AG04449 (cell line): ENCODE measurements at regions not wholly inside any gene's neighbourhood (a gene's known extent, or its start where the extent isn't known, plus 50 kb on each side); places are given as distances from the start of the nearest gene placed in this dataset.

ENCODE experiments used
- CTCF ChIA-PET: fragments of 350-600 bp; formaldehyde crosslinking; extraction: SDS; loops from one replicate; lab custom pipeline; 2021; ENCODE audit warnings: antibody characterized with exemption; lab: Yijun Ruan, JAX
- POLR2A ChIA-PET: fragments of 400-600, 350-600 bp; formaldehyde crosslinking; extraction: SDS; loops from one replicate; lab custom pipeline; 2020; ENCODE audit warnings: antibody characterized with exemption, inconsistent platforms; lab: Yijun Ruan, JAX
- DNase-seq: peaks from one replicate; pipeline ENCODE4 v3.0.0-alpha.2; 2010; ENCODE audit warnings: low read depth, low spot score
- H3K4me3 ChIP-seq: 2 replicates; pipeline ENCODE4 v1.5.1; 2011; ENCODE audit warnings: low read depth, mild to moderate bottlenecking, control low read depth, low read length
- TF ChIP-seq, protein P1 (sequence below): IDR thresholded peaks from one replicate; pipeline ENCODE4 v1.5.1; 2011; ENCODE audit warnings: mild to moderate bottlenecking, moderate library complexity, low read length, control low read depth, inconsistent platforms; ENCODE audit not compliant: insufficient read depth; ENCODE audit errors: missing control alignments

GRCh38 chr9:91023741-91024140, 222.1 kb downstream of the SYK start:
- TF ChIP-seq, protein P1, sequence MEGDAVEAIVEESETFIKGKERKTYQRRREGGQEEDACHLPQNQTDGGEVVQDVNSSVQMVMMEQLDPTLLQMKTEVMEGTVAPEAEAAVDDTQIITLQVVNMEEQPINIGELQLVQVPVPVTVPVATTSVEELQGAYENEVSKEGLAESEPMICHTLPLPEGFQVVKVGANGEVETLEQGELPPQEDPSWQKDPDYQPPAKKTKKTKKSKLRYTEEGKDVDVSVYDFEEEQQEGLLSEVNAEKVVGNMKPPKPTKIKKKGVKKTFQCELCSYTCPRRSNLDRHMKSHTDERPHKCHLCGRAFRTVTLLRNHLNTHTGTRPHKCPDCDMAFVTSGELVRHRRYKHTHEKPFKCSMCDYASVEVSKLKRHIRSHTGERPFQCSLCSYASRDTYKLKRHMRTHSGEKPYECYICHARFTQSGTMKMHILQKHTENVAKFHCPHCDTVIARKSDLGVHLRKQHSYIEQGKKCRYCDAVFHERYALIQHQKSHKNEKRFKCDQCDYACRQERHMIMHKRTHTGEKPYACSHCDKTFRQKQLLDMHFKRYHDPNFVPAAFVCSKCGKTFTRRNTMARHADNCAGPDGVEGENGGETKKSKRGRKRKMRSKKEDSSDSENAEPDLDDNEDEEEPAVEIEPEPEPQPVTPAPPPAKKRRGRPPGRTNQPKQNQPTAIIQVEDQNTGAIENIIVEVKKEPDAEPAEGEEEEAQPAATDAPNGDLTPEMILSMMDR = no peak
- POLR2A ChIA-PET = no interaction called here
- CTCF ChIA-PET = interaction anchor here (1.0 to 1.3 kb wide), 3 partner anchors 11 to 109 kb away, joined by 3 to 6 read pairs (median 4); no protein-coding TSS in a partner anchor
- DNase-seq = no peak
- H3K4me3 ChIP-seq = no peak overlapping the region

DNA sequence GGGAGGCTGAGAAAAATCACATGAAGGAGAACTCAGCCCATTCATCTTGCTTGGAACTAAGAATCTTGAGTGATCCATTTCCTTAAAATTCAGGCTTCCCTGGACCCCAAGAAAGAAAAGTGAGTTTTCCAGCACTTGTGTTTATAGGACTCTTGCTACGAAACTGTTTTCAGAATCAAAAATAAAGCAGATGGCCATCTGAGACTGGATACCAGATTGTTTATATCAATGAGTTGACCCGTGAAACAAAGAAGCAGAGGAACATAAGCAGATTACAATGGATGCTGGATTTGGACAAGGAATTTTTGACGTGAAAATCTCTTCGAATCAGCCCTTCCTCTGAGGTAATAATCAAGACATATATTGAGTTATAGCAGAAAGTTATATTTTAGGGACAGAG, 223.2 kb downstream of the SYK start:
- CTCF ChIA-PET = interaction anchor here (1.0 to 1.3 kb wide), 3 partner anchors 9 to 110 kb away, joined by 3 to 6 read pairs (median 3); no protein-coding TSS in a partner anchor
- H3K4me3 ChIP-seq = no peak overlapping the region
- no peak for DNase-seq
- POLR2A ChIA-PET = no interaction called here
- TF ChIP-seq, protein P1 = no peak

- ChIA-PET CTCF (interaction anchor here (1.8 kb wide), 1 partner anchor 111 kb away, joined by 6 read pairs; no protein-coding TSS in a partner anchor), POLR2A (no interaction called here)
- H3K4me3 ChIP-seq = no peak overlapping the region
- TF ChIP-seq, protein P1 = no peak
- DNase-seq = no peak
These were observed 224.2 kb downstream of the SYK start for GRCh38 chr9:91025856-91026255.

- DNase-seq = no peak
- H3K4me3 ChIP-seq = no peak overlapping the region
- ChIA-PET POLR2A (no interaction called here), CTCF (interaction anchor here (1.8 kb wide), 1 partner anchor 111 kb away, joined by 6 read pairs; no protein-coding TSS in a partner anchor)
- TF ChIP-seq, protein P1 = no peak
These were observed 224.6 kb downstream of the SYK start for GRCh38 chr9:91026266-91026665.

- TF ChIP-seq, protein P1 = no peak
- ChIA-PET POLR2A (no interaction called here), CTCF (interaction anchor here (1.8 kb wide), 1 partner anchor 112 kb away, joined by 6 read pairs; no protein-coding TSS in a partner anchor)
- DNase-seq = no peak
- no peak overlapping the region for H3K4me3 ChIP-seq
These were observed 225.4 kb downstream of the SYK start for GRCh38 chr9:91027005-91027404.

- H3K4me3 ChIP-seq = no peak overlapping the region
- CTCF ChIA-PET = interaction anchor here (5.1 kb wide), 1 partner anchor 113 kb away, joined by 28 read pairs; no protein-coding TSS in a partner anchor
- TF ChIP-seq, protein P1 = no peak
These were observed 226.7 kb downstream of the SYK start for GRCh38 chr9:91028166-91028827.

More at GRCh38 chr9:91028166-91028827, 226.7 kb downstream of the SYK start:
- no peak for DNase-seq
- POLR2A ChIA-PET = no interaction called here
